ENCODE measurements at regions not wholly inside any gene's neighbourhood (a gene's known extent, or its start where the extent isn't known, plus 50 kb on each side); places are given as distances from the start of the nearest gene placed in this dataset.
A peak's percentile ranks its signal among the peaks of the same experiment; 100 is the strongest.

- DNase-seq (ENCODE audit: low read depth) = no peak
Measured at GRCh38 chr22:46066691-46067090, 83.6 kb upstream of the PPARA start.

- no peak for DNase-seq (ENCODE audit: low read depth)
Measured at GRCh38 chr22:46067159-46068111, 82.9 kb upstream of the PPARA start.

GRCh38 chr22:46068181-46068592 lies 82.1 kb upstream of the PPARA start:
- no peak for DNase-seq (ENCODE audit: low read depth)

- DNase-seq (ENCODE audit: low read depth) = no peak
Measured at GRCh38 chr22:46068593-46069491, 81.5 kb upstream of the PPARA start.

GRCh38 chr22:46069521-46070214 lies 80.7 kb upstream of the PPARA start:
- DNase-seq (ENCODE audit: low read depth) = peak; percentile 89

GRCh38 chr22:46070215-46070802 lies 80.0 kb upstream of the PPARA start:
- no peak for DNase-seq (ENCODE audit: low read depth)

GRCh38 chr22:46070803-46071450 lies 79.4 kb upstream of the PPARA start:
- DNase-seq (ENCODE audit: low read depth) = no peak

- peak; percentile 94 for DNase-seq (ENCODE audit: low read depth)
Measured at GRCh38 chr22:46071451-46072109, 78.7 kb upstream of the PPARA start.

- DNase-seq (ENCODE audit: low read depth) = no peak
Measured at GRCh38 chr22:46072110-46072881, 78.0 kb upstream of the PPARA start.

- DNase-seq (ENCODE audit: low read depth) = no peak
Measured at GRCh38 chr22:46072981-46073682, 77.2 kb upstream of the PPARA start.

- no peak for DNase-seq (ENCODE audit: low read depth)
Measured at GRCh38 chr22:46073683-46074504, 76.4 kb upstream of the PPARA start.

GRCh38 chr22:46074771-46075551 lies 75.4 kb upstream of the PPARA start:
- DNase-seq (ENCODE audit: low read depth) = no peak

GRCh38 chr22:46075764-46076531 lies 74.4 kb upstream of the PPARA start:
- no peak for DNase-seq (ENCODE audit: low read depth)

GRCh38 chr22:46076651-46077339 lies 73.5 kb upstream of the PPARA start:
- DNase-seq (ENCODE audit: low read depth) = no peak

- DNase-seq (ENCODE audit: low read depth) = no peak
Measured at GRCh38 chr22:46077669-46078099, 72.6 kb upstream of the PPARA start.
